GM10248 (cell line): ENCODE measurements at regions not wholly inside any gene's neighbourhood (a gene's known extent, or its start where the extent isn't known, plus 50 kb on each side); places are given as distances from the start of the nearest gene placed in this dataset.

Experiments used
- CTCF ChIA-PET: fragments of 300-600 bp; sonication (Branson Sonifier 250); formaldehyde crosslinking; extraction: SDS; loops from one replicate; lab custom pipeline; 2021; ENCODE audit warnings: antibody characterized with exemption; lab: Yijun Ruan, JAX
- POLR2A ChIA-PET: fragments of 350-650 bp; sonication (Branson Sonifier 250); formaldehyde crosslinking; extraction: SDS; loops from one replicate; lab custom pipeline; 2020; ENCODE audit warnings: antibody characterized with exemption; lab: Yijun Ruan, JAX
- DNase-seq: peaks from one replicate; pipeline ENCODE4 v3.0.0; 2012; ENCODE audit errors: extremely low spot score
- CTCF ChIP-seq: IDR thresholded peaks from 2 replicates; pipeline ENCODE4 v1.5.1; 2012; ENCODE audit warnings: mild to moderate bottlenecking, low read depth; ENCODE audit errors: extremely low read depth, missing control alignments, control extremely low read depth

GRCh38 chr5:145090115-145090514 lies 745.0 kb downstream of the PRELID2 start:
- ChIA-PET POLR2A (no interaction called here), CTCF (interaction anchor here (0.7 kb wide), 1 partner anchor 10 kb away, joined by 3 read pairs; no protein-coding TSS in a partner anchor)
- no peak for TF ChIP-seq CTCF
- DNase-seq: no peak

DNA sequence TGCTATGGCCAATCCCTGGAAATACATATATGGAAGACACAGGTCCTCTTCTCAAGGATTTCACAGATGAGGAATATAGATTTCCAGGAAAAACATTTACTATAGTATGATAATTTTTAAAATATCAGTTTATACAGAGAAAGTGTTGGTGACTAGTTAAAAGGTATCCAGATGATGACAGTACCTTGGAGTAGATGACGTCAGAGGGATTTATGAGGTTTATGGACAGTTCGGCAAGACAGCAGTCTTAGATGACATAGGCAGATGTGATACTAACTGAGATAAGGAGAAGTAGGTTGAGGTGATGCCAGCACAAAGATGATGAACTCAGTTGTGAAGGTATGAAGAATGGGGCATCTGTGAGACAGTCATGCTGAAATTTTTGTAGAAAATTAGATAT lies 750.3 kb downstream of the PRELID2 start:
- ChIA-PET POLR2A (no interaction called here), CTCF (no interaction called here)
- no peak for DNase-seq
- no peak for TF ChIP-seq CTCF

- ChIA-PET POLR2A (no interaction called here), CTCF (no interaction called here)
- no peak for TF ChIP-seq CTCF
- DNase-seq: no peak
Observed at GRCh38 chr5:145077028-145077427, 758.1 kb downstream of the PRELID2 start.

DNA sequence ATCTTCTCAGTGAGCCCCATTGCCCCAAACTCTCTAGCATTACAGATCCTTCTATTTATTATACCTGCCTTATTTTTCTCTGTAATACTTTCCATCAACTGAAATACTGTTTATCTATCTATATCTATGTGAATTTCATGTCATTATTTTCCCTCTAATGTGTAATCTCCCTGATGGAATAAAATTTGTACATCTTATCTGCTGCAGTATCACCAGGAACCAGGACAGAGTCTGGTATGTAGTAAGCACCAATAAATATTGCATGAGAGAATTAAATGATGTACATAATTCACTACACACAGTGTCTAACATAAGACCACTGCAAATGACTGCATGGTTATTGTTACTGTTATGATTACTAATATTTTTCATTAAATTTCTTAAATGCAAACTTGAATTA lies 759.1 kb downstream of the PRELID2 start:
- ChIA-PET CTCF (no interaction called here), POLR2A (no interaction called here)
- DNase-seq: no peak
- no peak for TF ChIP-seq CTCF

- no peak for DNase-seq
- no peak for TF ChIP-seq CTCF
- CTCF ChIA-PET: interaction anchor here (1.4 kb wide), 1 partner anchor 16 kb away, joined by 3 read pairs; no protein-coding TSS in a partner anchor
- POLR2A ChIA-PET: no interaction called here
Observed at GRCh38 chr5:145072889-145073288, 762.3 kb downstream of the PRELID2 start.

- POLR2A ChIA-PET: no interaction called here
- DNase-seq: no peak
- no peak for TF ChIP-seq CTCF
- CTCF ChIA-PET: no interaction called here
Observed at GRCh38 chr5:145068721-145069120, 766.4 kb downstream of the PRELID2 start.
